ENCODE measurements at regions not wholly inside any gene's neighbourhood (a gene's known extent, or its start where the extent isn't known, plus 50 kb on each side); places are given as distances from the start of the nearest gene placed in this dataset.

GRCh38 chr12:14135996-14136395 lies 154.6 kb upstream of the GRIN2B start:
- H2BK20ac ChIP-seq (ENCODE audit: low read depth, low read length, poor library complexity, severe bottlenecking), result no peak overlapping the region
- no peak overlapping the region for H3K27ac Mint-ChIP-seq
- TF ChIP-seq CTCF (conservative IDR thresholded peaks at IDR 0.05), result no peak
- no peaks in the 10 kb centered on the region for H3K4me1 Mint-ChIP-seq
- H2AFZ ChIP-seq (ENCODE audit: low read length), result no peak overlapping the region
- no peaks in the 10 kb centered on the region for H3K79me2 ChIP-seq (ENCODE audit: insufficient read depth, low read length)
- no peak overlapping the region for H4K91ac ChIP-seq (ENCODE audit: insufficient read length, low read depth, low read length)
- H2BK120ac ChIP-seq (ENCODE audit: low read depth, low read length, poor library complexity, severe bottlenecking), result no peak overlapping the region
- H3K9me3 ChIP-seq (ENCODE audit: control insufficient read depth, low read depth, low read length), result no peaks in the 10 kb centered on the region
- H3K27me3 Mint-ChIP-seq (ENCODE audit: low read depth), result no peaks in the 10 kb centered on the region; the same call in 1 of the 2 replicates
- no peak overlapping the region for H2BK5ac ChIP-seq (ENCODE audit: insufficient read length, low read length)
- H3K4me3 Mint-ChIP-seq, result no peak overlapping the region
- no peak overlapping the region for H3K18ac ChIP-seq (ENCODE audit: insufficient read length, low read depth, low read length)
- H3K27ac ChIP-seq (ENCODE audit: insufficient read length, low read depth, low read length), result no peak overlapping the region
- no peaks in the 10 kb centered on the region for H3K27me3 ChIP-seq (ENCODE audit: insufficient read depth, low read length)
- no peak overlapping the region for H2BK12ac ChIP-seq (ENCODE audit: insufficient read length, low read depth, low read length)
- no peak overlapping the region for H4K8ac ChIP-seq (replicated peaks; ENCODE audit: insufficient read length, low read depth, low read length)
- no peak overlapping the region for H3K56ac ChIP-seq (ENCODE audit: insufficient read length, low read depth, low read length)
- H3T11ph ChIP-seq (ENCODE audit: low read length), result no peak overlapping the region
- no peaks in the 10 kb centered on the region for H4K20me1 ChIP-seq (ENCODE audit: control insufficient read depth, insufficient read depth, insufficient read length)
- H3K23me2 ChIP-seq (ENCODE audit: insufficient read length, low read depth, low read length, poor library complexity, severe bottlenecking), result no peaks in the 10 kb centered on the region
- DNase-seq, result no peak
- peaks cover 0 to 4% of the 10 kb centered on the region in 2 experiments; a peak in 3 of 5 replicates for H3K9me3 Mint-ChIP-seq
- no peak overlapping the region for H3K4ac ChIP-seq (ENCODE audit: low read depth, low read length)
- no peaks in the 10 kb centered on the region for H3K79me1 ChIP-seq (ENCODE audit: insufficient read depth, low read depth, low read length, poor library complexity, severe bottlenecking)
- H3K14ac ChIP-seq (ENCODE audit: insufficient read depth, low read length), result no peak overlapping the region
- no peaks in the 10 kb centered on the region for H3K36me3 Mint-ChIP-seq (ENCODE audit: insufficient read depth in 1 of 3, low read depth in 3 of 3)
- no peak overlapping the region for H4K5ac ChIP-seq (ENCODE audit: insufficient read length, low read depth, low read length)
- no peak overlapping the region for H2AK5ac ChIP-seq (ENCODE audit: insufficient read length, low read length)
- no peaks in the 10 kb centered on the region for H3K4me1 ChIP-seq (ENCODE audit: insufficient read depth, low read length)
- H3K4me2 ChIP-seq (ENCODE audit: insufficient read depth, insufficient read length, low read length), result no peak overlapping the region
- no CpG with 5 or more reads among the region's 2 CpGs for WGBS (ENCODE audit: extremely low coverage, insufficient read length, low lambda C conversion rate)
- H3K9ac ChIP-seq (ENCODE audit: extremely low read depth, insufficient read length, low read length), result no peak overlapping the region
- no peak overlapping the region for H3K23ac ChIP-seq (ENCODE audit: insufficient read length, low read depth, low read length)
- H2BK15ac ChIP-seq (ENCODE audit: low read depth, low read length), result no peak overlapping the region
